ENCODE measurements at regions not wholly inside any gene's neighbourhood (a gene's known extent, or its start where the extent isn't known, plus 50 kb on each side); places are given as distances from the start of the nearest gene placed in this dataset.

- TF ChIP-seq, protein P1, sequence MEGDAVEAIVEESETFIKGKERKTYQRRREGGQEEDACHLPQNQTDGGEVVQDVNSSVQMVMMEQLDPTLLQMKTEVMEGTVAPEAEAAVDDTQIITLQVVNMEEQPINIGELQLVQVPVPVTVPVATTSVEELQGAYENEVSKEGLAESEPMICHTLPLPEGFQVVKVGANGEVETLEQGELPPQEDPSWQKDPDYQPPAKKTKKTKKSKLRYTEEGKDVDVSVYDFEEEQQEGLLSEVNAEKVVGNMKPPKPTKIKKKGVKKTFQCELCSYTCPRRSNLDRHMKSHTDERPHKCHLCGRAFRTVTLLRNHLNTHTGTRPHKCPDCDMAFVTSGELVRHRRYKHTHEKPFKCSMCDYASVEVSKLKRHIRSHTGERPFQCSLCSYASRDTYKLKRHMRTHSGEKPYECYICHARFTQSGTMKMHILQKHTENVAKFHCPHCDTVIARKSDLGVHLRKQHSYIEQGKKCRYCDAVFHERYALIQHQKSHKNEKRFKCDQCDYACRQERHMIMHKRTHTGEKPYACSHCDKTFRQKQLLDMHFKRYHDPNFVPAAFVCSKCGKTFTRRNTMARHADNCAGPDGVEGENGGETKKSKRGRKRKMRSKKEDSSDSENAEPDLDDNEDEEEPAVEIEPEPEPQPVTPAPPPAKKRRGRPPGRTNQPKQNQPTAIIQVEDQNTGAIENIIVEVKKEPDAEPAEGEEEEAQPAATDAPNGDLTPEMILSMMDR (IDR thresholded peaks at IDR 0.05), result no peak
- TF ChIP-seq POLR2A (IDR thresholded peaks at IDR 0.05) (no peak), EP300 (IDR thresholded peaks at IDR 0.05) (no peak)
Measured at GRCh38 chr2:13466076-13466475, 749.3 kb downstream of the TRIB2 start.

Data from suprapubic skin (tissue), 3 donors.